ENCODE measurements at regions not wholly inside any gene's neighbourhood (a gene's known extent, or its start where the extent isn't known, plus 50 kb on each side); places are given as distances from the start of the nearest gene placed in this dataset.

GRCh38 chr18:30469091-30469490 lies 573.5 kb downstream of the DSC3 start:
- TF ChIP-seq BCL3 (IDR thresholded peaks at IDR 0.05) (no peak), CEBPB (IDR thresholded peaks at IDR 0.05) (no peak), MAZ (IDR thresholded peaks at IDR 0.05; ENCODE audit: borderline replicate concordance, low read depth, low read length) (no peak), USF2 (IDR thresholded peaks at IDR 0.05) (no peak), MAFK (IDR thresholded peaks at IDR 0.05; ENCODE audit: partially characterized antibody) (no peak)
- TF ChIP-seq, protein P1, sequence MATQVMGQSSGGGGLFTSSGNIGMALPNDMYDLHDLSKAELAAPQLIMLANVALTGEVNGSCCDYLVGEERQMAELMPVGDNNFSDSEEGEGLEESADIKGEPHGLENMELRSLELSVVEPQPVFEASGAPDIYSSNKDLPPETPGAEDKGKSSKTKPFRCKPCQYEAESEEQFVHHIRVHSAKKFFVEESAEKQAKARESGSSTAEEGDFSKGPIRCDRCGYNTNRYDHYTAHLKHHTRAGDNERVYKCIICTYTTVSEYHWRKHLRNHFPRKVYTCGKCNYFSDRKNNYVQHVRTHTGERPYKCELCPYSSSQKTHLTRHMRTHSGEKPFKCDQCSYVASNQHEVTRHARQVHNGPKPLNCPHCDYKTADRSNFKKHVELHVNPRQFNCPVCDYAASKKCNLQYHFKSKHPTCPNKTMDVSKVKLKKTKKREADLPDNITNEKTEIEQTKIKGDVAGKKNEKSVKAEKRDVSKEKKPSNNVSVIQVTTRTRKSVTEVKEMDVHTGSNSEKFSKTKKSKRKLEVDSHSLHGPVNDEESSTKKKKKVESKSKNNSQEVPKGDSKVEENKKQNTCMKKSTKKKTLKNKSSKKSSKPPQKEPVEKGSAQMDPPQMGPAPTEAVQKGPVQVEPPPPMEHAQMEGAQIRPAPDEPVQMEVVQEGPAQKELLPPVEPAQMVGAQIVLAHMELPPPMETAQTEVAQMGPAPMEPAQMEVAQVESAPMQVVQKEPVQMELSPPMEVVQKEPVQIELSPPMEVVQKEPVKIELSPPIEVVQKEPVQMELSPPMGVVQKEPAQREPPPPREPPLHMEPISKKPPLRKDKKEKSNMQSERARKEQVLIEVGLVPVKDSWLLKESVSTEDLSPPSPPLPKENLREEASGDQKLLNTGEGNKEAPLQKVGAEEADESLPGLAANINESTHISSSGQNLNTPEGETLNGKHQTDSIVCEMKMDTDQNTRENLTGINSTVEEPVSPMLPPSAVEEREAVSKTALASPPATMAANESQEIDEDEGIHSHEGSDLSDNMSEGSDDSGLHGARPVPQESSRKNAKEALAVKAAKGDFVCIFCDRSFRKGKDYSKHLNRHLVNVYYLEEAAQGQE (IDR thresholded peaks at IDR 0.05), result no peak
- TF ChIP-seq, protein P2, sequence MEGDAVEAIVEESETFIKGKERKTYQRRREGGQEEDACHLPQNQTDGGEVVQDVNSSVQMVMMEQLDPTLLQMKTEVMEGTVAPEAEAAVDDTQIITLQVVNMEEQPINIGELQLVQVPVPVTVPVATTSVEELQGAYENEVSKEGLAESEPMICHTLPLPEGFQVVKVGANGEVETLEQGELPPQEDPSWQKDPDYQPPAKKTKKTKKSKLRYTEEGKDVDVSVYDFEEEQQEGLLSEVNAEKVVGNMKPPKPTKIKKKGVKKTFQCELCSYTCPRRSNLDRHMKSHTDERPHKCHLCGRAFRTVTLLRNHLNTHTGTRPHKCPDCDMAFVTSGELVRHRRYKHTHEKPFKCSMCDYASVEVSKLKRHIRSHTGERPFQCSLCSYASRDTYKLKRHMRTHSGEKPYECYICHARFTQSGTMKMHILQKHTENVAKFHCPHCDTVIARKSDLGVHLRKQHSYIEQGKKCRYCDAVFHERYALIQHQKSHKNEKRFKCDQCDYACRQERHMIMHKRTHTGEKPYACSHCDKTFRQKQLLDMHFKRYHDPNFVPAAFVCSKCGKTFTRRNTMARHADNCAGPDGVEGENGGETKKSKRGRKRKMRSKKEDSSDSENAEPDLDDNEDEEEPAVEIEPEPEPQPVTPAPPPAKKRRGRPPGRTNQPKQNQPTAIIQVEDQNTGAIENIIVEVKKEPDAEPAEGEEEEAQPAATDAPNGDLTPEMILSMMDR (IDR thresholded peaks at IDR 0.05), result no peak
